Ectodermal cell (in vitro differentiated cells): ENCODE measurements at regions not wholly inside any gene's neighbourhood (a gene's known extent, or its start where the extent isn't known, plus 50 kb on each side); places are given as distances from the start of the nearest gene placed in this dataset.

ENCODE experiments used
- H3K27ac ChIP-seq: 2 replicates; pipeline ENCODE4 v1.7.0; 2013; ENCODE audit warnings: mild to moderate bottlenecking, low read depth, low read length; ENCODE audit not compliant: insufficient read depth, poor library complexity, severe bottlenecking
- H3K27me3 ChIP-seq: 2 replicates; pipeline ENCODE4 v1.7.0; 2013; ENCODE audit warnings: mild to moderate bottlenecking, low read length; ENCODE audit not compliant: insufficient read depth, control insufficient read depth, poor library complexity, severe bottlenecking
- H3K36me3 ChIP-seq: one replicate; pipeline ENCODE4 v1.7.0; 2013; ENCODE audit warnings: low read length; ENCODE audit not compliant: control insufficient read depth, insufficient read depth
- H3K4me1 ChIP-seq: one replicate; pipeline ENCODE4 v1.7.0; 2013; ENCODE audit warnings: low read length; ENCODE audit not compliant: control insufficient read depth, insufficient read depth
- H3K4me3 ChIP-seq: 2 replicates; pipeline ENCODE4 v1.7.0; 2013; ENCODE audit warnings: low read depth, low read length, control low read depth; ENCODE audit not compliant: insufficient read depth
- H3K9me3 ChIP-seq: 2 replicates; pipeline ENCODE4 v1.7.0; 2013; ENCODE audit warnings: mild to moderate bottlenecking, low read length, moderate library complexity; ENCODE audit not compliant: control insufficient read depth
- WGBS, 2 experiments: methylation state at CpG; one replicate each; pipeline ENCODE4 v1.1.7; 2013; ENCODE audit warnings: missing lambda C conversion rate in 2 of 2; 5-methylcytosine and 5-hydroxymethylcytosine counted together

DNA sequence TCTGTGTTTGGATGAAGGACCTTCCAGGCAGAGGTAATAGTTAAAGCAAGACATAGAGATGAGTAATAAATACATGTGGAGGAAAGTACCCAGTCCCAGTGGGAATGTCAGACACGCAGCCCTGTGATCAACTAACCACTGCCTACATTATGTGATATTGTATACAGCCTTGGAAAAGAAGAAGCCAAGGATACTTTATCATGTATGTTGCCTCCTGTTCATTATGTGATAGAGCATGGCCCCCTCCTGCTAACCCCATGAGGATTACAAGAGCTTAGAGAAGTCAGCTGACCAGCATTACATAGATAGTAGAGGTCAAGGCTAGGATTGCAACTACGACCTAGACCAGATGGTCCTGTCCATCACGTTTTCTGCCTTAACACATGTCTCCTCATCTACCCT is 497.0 kb upstream of the TNC start:
- no peak overlapping the region for H3K4me3 ChIP-seq
- H3K27me3 ChIP-seq = no peaks in the 10 kb centered on the region
- H3K9me3 ChIP-seq = no peaks in the 10 kb centered on the region
- WGBS, 2 experiments = 92 to 100% methylated on average over 2 to 3 of the region's 3 CpGs
- no peaks in the 10 kb centered on the region for H3K4me1 ChIP-seq
- H3K36me3 ChIP-seq = no peaks in the 10 kb centered on the region
- H3K27ac ChIP-seq = no peak overlapping the region

- Histone ChIP-seq H3K4me1 (no peaks in the 10 kb centered on the region), H3K4me3 (no peak overlapping the region), H3K9me3 (no peaks in the 10 kb centered on the region), H3K27ac (no peak overlapping the region), H3K27me3 (no peaks in the 10 kb centered on the region), H3K36me3 (no peaks in the 10 kb centered on the region)
- 93 to 97% methylated on average over 3 to 4 of the region's 4 CpGs for WGBS, 2 experiments
Measured at GRCh38 chr9:115615821-115616665, 498.1 kb upstream of the TNC start.

- no peaks in the 10 kb centered on the region for H3K9me3 ChIP-seq
- WGBS, 2 experiments = 96 to 100% methylated on average over 2 of the region's 2 CpGs
- H3K4me3 ChIP-seq = no peak overlapping the region
- no peaks in the 10 kb centered on the region for H3K27me3 ChIP-seq
- no peak overlapping the region for H3K27ac ChIP-seq
- no peaks in the 10 kb centered on the region for H3K36me3 ChIP-seq
- no peaks in the 10 kb centered on the region for H3K4me1 ChIP-seq
Measured at GRCh38 chr9:115616666-115617239, 498.8 kb upstream of the TNC start.

GRCh38 chr9:115625251-115625650 is 507.3 kb upstream of the TNC start:
- Histone ChIP-seq H3K9me3 (no peaks in the 10 kb centered on the region), H3K27ac (no peak overlapping the region), H3K4me3 (no peak overlapping the region), H3K27me3 (no peaks in the 10 kb centered on the region), H3K4me1 (peaks cover 15% of the 10 kb centered on the region), H3K36me3 (no peaks in the 10 kb centered on the region)

GRCh38 chr9:115625954-115626353 is 508.0 kb upstream of the TNC start:
- Histone ChIP-seq H3K27me3 (no peaks in the 10 kb centered on the region), H3K4me1 (peaks cover 19% of the 10 kb centered on the region), H3K36me3 (no peaks in the 10 kb centered on the region), H3K4me3 (no peak overlapping the region), H3K9me3 (no peaks in the 10 kb centered on the region), H3K27ac (no peak overlapping the region)
- WGBS, 2 experiments = 85 to 94% methylated on average over 1 to 3 of the region's 5 CpGs

DNA sequence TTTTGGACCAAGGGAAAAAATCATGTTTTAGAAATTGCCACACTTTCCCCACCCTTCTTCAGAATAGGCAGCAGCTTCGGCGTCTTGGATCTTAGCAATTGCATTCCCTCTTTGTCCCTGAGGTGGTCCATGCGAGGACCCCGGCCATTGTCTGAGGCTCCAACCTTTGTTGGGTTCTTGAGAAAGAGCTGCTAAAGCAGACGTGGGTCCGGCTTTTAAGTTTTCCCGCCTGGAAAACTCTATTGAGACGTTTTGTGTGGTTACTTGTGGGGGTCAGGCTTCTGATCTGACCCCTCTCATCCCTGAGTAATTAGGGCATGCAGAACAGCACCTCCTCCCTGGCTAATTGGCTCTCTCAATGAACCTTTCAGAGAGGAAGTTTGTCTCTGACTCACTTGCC is 509.6 kb upstream of the TNC start:
- H3K4me1 ChIP-seq = peaks cover 19% of the 10 kb centered on the region
- H3K27ac ChIP-seq = no peak overlapping the region
- no peak overlapping the region for H3K4me3 ChIP-seq
- WGBS, 2 experiments = 49 to 54% methylated on average over 8 of the region's 8 CpGs
- H3K27me3 ChIP-seq = no peaks in the 10 kb centered on the region
- H3K9me3 ChIP-seq = no peaks in the 10 kb centered on the region
- H3K36me3 ChIP-seq = no peaks in the 10 kb centered on the region

DNA sequence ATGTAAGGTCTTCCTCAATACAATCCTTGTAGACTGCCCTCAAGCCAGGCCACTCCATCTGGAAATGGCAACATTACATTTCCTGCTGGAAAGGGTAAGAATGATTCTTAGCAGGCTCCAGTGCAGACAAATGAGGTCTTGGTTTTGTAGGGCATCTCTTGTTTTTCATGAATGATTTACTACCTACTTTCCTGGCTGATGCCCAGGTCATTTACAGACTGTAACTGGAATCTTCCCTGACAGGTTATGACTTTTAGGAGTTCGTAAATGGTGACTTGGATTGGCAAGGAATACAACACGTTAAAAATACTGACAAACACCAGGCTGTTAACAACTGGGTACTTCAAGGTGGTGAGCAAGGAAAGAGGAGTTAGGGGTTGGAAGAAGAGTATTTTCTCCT is 510.5 kb upstream of the TNC start:
- Histone ChIP-seq H3K4me1 (peaks cover 19% of the 10 kb centered on the region), H3K9me3 (no peaks in the 10 kb centered on the region), H3K4me3 (no peak overlapping the region), H3K27ac (no peak overlapping the region), H3K36me3 (no peaks in the 10 kb centered on the region), H3K27me3 (no peaks in the 10 kb centered on the region)
- WGBS, 2 experiments = 100% methylated on average over 2 of the region's 2 CpGs

DNA sequence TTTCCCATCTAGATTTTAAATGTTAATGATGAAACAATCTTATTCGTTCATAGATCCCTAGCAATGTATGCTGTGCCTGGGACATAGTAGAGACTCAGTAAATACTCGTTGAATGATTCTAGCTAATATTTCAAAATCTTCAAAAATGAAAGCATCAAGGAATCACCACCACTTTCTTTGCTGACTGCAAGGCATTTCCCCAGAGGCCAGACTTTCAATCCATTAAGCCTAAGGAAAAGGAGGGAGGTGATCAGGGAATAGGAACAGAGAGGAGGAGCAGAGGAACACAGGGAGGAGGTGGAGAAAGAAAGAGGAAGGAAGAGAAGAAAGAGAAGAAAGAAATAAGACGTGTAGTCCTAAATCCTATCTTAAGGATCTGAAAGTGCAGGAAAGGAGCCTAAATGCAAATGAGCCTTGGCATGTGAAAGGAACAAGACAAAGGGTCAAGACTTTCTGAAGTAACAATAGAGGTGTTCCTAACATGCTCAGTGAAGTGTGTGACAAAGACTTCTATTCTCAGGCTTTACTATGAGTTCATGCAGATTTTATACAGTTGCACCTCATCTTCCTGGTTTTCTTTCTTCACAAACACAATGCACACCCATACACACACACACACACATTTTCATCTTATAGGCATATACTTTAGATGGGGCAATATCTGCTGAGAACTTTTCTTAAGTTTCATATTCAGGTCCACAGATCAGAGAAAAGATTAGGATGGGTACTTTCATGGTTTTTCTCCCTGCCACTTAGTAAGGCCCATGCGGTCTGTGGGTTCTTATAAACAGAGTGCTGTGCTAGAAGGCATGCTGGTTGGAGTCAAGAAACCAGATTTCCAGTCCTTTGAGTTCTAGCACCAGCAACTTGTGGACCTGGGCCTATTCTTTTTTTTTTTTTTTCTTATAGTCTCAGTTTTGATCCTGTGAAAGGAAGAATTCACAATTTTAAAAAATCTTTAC is 512.2 kb upstream of the TNC start:
- H3K27ac ChIP-seq = peak overlapping the region; percentile 17
- WGBS, 2 experiments = 65 to 72% methylated on average over 3 to 4 of the region's 4 CpGs

DNA sequence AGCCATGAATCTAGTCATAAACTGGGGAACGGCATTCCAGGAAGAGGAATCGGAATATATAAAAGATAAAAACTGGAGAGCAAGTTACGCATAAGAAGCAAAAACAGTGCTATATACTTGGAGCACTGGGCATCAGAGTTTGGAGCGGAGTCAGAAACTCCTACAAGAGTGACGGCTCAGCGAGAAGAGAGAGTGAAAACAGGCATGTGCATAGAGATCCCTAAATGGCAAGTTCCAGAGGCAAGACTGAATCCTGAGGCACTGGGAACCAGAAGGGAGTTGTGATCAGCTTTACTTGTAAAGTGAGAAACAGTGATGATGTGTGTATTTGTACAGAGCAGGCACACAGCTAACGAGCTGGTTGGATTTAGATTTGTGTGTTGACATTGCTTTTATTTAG is 514.4 kb upstream of the TNC start:
- no peak overlapping the region for H3K27ac ChIP-seq
- no peaks in the 10 kb centered on the region for H3K27me3 ChIP-seq
- no peaks in the 10 kb centered on the region for H3K9me3 ChIP-seq
- peaks cover 19% of the 10 kb centered on the region for H3K4me1 ChIP-seq
- H3K4me3 ChIP-seq = no peak overlapping the region
- H3K36me3 ChIP-seq = no peaks in the 10 kb centered on the region
- WGBS, 2 experiments = 95 to 98% methylated on average over 7 of the region's 7 CpGs

More for the DNA sequence above, 512.2 kb upstream of the TNC start:
- Histone ChIP-seq H3K9me3 (no peaks in the 10 kb centered on the region), H3K4me3 (no peak overlapping the region), H3K27me3 (no peaks in the 10 kb centered on the region), H3K36me3 (no peaks in the 10 kb centered on the region), H3K4me1 (peaks cover 19% of the 10 kb centered on the region)

GRCh38 chr9:115633104-115633503 is 515.1 kb upstream of the TNC start:
- WGBS, 2 experiments = 91 to 98% methylated on average over 3 of the region's 3 CpGs
- H3K4me3 ChIP-seq = no peak overlapping the region
- no peaks in the 10 kb centered on the region for H3K27me3 ChIP-seq
- peaks cover 13% of the 10 kb centered on the region for H3K4me1 ChIP-seq
- no peaks in the 10 kb centered on the region for H3K36me3 ChIP-seq
- no peak overlapping the region for H3K27ac ChIP-seq
- H3K9me3 ChIP-seq = no peaks in the 10 kb centered on the region
